Superior temporal gyrus (tissue), 1 donor: ENCODE measurements at regions not wholly inside any gene's neighbourhood (a gene's known extent, or its start where the extent isn't known, plus 50 kb on each side); places are given as distances from the start of the nearest gene placed in this dataset.
"Not testable (repeated sequence)": the region's sequence is repeated elsewhere in the genome, so short reads cannot be mapped to it uniquely, and the experiment has no call there.

Experiments
- DNase-seq: peaks from one replicate; pipeline ENCODE4 v3.0.0-alpha.2; 2016; ENCODE audit errors: extremely low spot score

GRCh38 chrY:10627116-10627515, 1099.4 kb downstream of the TSPY10 start:
- peak; percentile 71 for DNase-seq

GRCh38 chrY:10648813-10649212, 1121.1 kb downstream of the TSPY10 start:
- DNase-seq: not testable (repeated sequence)

GRCh38 chrY:10657120-10657519, 1129.4 kb downstream of the TSPY10 start:
- DNase-seq: not testable (repeated sequence)

- DNase-seq: no peak
Observed at GRCh38 chrY:10666785-10667184, 1139.1 kb downstream of the TSPY10 start.

- DNase-seq: no peak
Observed at GRCh38 chrY:10686414-10686813, 1158.7 kb downstream of the TSPY10 start.
